ENCODE measurements at regions not wholly inside any gene's neighbourhood (a gene's known extent, or its start where the extent isn't known, plus 50 kb on each side); places are given as distances from the start of the nearest gene placed in this dataset.

DNA sequence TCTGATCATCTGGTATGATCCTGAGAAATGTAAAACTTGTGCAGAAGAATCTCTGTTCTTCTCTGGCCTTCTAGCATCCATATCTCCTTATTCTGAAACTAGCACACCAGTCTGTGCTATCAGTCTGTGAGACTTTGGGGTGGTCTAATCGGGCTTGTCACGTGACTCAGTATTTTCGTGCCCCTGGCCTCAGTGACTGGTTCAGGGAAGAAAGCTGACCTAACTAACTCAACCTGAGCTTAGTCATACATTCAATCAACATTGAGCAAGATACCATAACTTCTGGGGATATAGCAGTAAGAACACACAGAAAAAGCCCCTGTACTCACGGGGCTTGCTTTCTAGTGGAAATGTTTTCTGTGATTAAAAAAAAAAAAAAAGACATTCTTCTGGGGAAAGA is 109.3 kb downstream of the DKK1 start:
- TF ChIP-seq PATZ1 (CRISPR knock-in tag; IDR thresholded peaks at IDR 0.05; ENCODE audit: borderline replicate concordance), result no peak
- TF ChIP-seq ZNF565 (CRISPR knock-in tag; conservative IDR thresholded peaks at IDR 0.05; ENCODE audit: low read depth), result no peak
- no peak for TF ChIP-seq ARNTL (CRISPR knock-in tag; IDR thresholded peaks at IDR 0.05; ENCODE audit: borderline replicate concordance, low read depth)
- TF ChIP-seq ZFP30 (CRISPR knock-in tag; IDR thresholded peaks at IDR 0.05), result no peak
- no peak for TF ChIP-seq BACH2 (CRISPR knock-in tag; IDR thresholded peaks at IDR 0.05; ENCODE audit: borderline replicate concordance)
- TF ChIP-seq TCF4 (CRISPR knock-in tag; IDR thresholded peaks at IDR 0.05; ENCODE audit: borderline replicate concordance), result no peak
- no peak for TF ChIP-seq ZFP3 (CRISPR knock-in tag; IDR thresholded peaks at IDR 0.05)
- TF ChIP-seq GLIS3 (CRISPR knock-in tag; IDR thresholded peaks at IDR 0.05), result no peak
- no peak for TF ChIP-seq OSR1 (CRISPR knock-in tag; IDR thresholded peaks at IDR 0.05)
- TF ChIP-seq, protein P1, sequence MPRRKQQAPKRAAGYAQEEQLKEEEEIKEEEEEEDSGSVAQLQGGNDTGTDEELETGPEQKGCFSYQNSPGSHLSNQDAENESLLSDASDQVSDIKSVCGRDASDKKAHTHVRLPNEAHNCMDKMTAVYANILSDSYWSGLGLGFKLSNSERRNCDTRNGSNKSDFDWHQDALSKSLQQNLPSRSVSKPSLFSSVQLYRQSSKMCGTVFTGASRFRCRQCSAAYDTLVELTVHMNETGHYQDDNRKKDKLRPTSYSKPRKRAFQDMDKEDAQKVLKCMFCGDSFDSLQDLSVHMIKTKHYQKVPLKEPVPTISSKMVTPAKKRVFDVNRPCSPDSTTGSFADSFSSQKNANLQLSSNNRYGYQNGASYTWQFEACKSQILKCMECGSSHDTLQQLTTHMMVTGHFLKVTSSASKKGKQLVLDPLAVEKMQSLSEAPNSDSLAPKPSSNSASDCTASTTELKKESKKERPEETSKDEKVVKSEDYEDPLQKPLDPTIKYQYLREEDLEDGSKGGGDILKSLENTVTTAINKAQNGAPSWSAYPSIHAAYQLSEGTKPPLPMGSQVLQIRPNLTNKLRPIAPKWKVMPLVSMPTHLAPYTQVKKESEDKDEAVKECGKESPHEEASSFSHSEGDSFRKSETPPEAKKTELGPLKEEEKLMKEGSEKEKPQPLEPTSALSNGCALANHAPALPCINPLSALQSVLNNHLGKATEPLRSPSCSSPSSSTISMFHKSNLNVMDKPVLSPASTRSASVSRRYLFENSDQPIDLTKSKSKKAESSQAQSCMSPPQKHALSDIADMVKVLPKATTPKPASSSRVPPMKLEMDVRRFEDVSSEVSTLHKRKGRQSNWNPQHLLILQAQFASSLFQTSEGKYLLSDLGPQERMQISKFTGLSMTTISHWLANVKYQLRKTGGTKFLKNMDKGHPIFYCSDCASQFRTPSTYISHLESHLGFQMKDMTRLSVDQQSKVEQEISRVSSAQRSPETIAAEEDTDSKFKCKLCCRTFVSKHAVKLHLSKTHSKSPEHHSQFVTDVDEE (CRISPR knock-in tag; IDR thresholded peaks at IDR 0.05), result no peak
- TF ChIP-seq, protein P2, sequence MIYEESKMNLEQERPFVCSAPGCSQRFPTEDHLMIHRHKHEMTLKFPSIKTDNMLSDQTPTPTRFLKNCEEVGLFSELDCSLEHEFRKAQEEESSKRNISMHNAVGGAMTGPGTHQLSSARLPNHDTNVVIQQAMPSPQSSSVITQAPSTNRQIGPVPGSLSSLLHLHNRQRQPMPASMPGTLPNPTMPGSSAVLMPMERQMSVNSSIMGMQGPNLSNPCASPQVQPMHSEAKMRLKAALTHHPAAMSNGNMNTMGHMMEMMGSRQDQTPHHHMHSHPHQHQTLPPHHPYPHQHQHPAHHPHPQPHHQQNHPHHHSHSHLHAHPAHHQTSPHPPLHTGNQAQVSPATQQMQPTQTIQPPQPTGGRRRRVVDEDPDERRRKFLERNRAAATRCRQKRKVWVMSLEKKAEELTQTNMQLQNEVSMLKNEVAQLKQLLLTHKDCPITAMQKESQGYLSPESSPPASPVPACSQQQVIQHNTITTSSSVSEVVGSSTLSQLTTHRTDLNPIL (CRISPR knock-in tag; IDR thresholded peaks at IDR 0.05; ENCODE audit: low read depth), result no peak
- no peak for TF ChIP-seq PPARA (CRISPR knock-in tag; IDR thresholded peaks at IDR 0.05; ENCODE audit: borderline replicate concordance)
- TF ChIP-seq SNAI2 (CRISPR knock-in tag; IDR thresholded peaks at IDR 0.05), result no peak
